Right atrium auricular region (tissue), 2 donors: ENCODE measurements at regions not wholly inside any gene's neighbourhood (a gene's known extent, or its start where the extent isn't known, plus 50 kb on each side); places are given as distances from the start of the nearest gene placed in this dataset.

Experiments
- DNase-seq: peaks from one replicate; pipeline ENCODE4 v3.0.0-alpha.2; 2019; ENCODE audit warnings: low spot score
- H3K27ac ChIP-seq, 2 donors: fragments of 200-600 bp; sonication (generic); 1 replicate in 1 of 2; 2 replicates in 1 of 2; pipeline ENCODE4 v1.5.1; 2016 to 2019
- H3K27me3 ChIP-seq, 2 donors: fragments of 200-600 bp; sonication (generic); one replicate each; pipeline versions ENCODE4 v1.5.1 to v1.6.0; 2017 to 2019
- H3K36me3 ChIP-seq: fragments of 200-600 bp; sonication (generic); one replicate; pipeline ENCODE4 v1.5.1; 2016
- H3K4me1 ChIP-seq, 2 donors: fragments of 200-600 bp; sonication (generic); one replicate each; pipeline versions ENCODE4 v1.5.1 to v1.6.0; 2017 to 2019
- H3K4me3 ChIP-seq, 2 donors: fragments of 200-600 bp; sonication (generic); 1 replicate in 1 of 2; 2 replicates in 1 of 2; pipeline ENCODE4 v1.5.1; 2017 to 2019; ENCODE audit warnings: mild to moderate bottlenecking in 1 of 2, moderate library complexity in 1 of 2
- H3K9me3 ChIP-seq, 2 donors: fragments of 200-600 bp; sonication (generic); one replicate each; pipeline ENCODE4 v1.5.1; 2019
- CTCF ChIP-seq, 2 donors: fragments of 200-600 bp; sonication (generic); IDR thresholded peaks; one replicate each; pipeline ENCODE4 v1.5.1; 2019; ENCODE audit warnings: antibody characterized with exemption in 2 of 2

GRCh38 chr1:193333166-193333565 is 146.8 kb upstream of the B3GALT2 start:
- Histone ChIP-seq H3K9me3 (peaks cover 0 to 54% of the 10 kb centered on the region in 2 donors), H3K4me3 (no peak overlapping the region), H3K27ac (no peak overlapping the region), H3K36me3 (no peaks in the 10 kb centered on the region), H3K4me1 (no peaks in the 10 kb centered on the region), H3K27me3 (no peaks in the 10 kb centered on the region)
- TF ChIP-seq CTCF (IDR thresholded peaks at IDR 0.05), result no peak
- DNase-seq, result no peak

- Histone ChIP-seq H3K36me3 (no peaks in the 10 kb centered on the region), H3K4me3 (no peak overlapping the region), H3K27ac (no peak overlapping the region), H3K4me1 (no peaks in the 10 kb centered on the region), H3K9me3 (peaks cover 0 to 31% of the 10 kb centered on the region in 2 donors), H3K27me3 (no peaks in the 10 kb centered on the region)
- no peak for DNase-seq
- TF ChIP-seq CTCF (IDR thresholded peaks at IDR 0.05), result no peak
Measured at GRCh38 chr1:193326296-193326695, 139.9 kb upstream of the B3GALT2 start.

GRCh38 chr1:193325771-193326170 is 139.4 kb upstream of the B3GALT2 start:
- Histone ChIP-seq H3K4me3 (no peak overlapping the region), H3K9me3 (peaks cover 0 to 26% of the 10 kb centered on the region in 2 donors), H3K27ac (no peak overlapping the region), H3K27me3 (no peaks in the 10 kb centered on the region), H3K4me1 (no peaks in the 10 kb centered on the region), H3K36me3 (no peaks in the 10 kb centered on the region)
- TF ChIP-seq CTCF (IDR thresholded peaks at IDR 0.05), result no peak
- DNase-seq, result no peak

GRCh38 chr1:193325042-193325441 is 138.6 kb upstream of the B3GALT2 start:
- H3K27ac ChIP-seq, result no peak overlapping the region
- TF ChIP-seq CTCF (IDR thresholded peaks at IDR 0.05), result no peak
- no peaks in the 10 kb centered on the region for H3K27me3 ChIP-seq
- no peak for DNase-seq
- H3K4me3 ChIP-seq, result no peak overlapping the region
- H3K4me1 ChIP-seq, result no peaks in the 10 kb centered on the region
- H3K36me3 ChIP-seq, result no peaks in the 10 kb centered on the region
- H3K9me3 ChIP-seq, result peaks cover 0 to 23% of the 10 kb centered on the region in 2 donors

- TF ChIP-seq CTCF (IDR thresholded peaks at IDR 0.05), result no peak
- Histone ChIP-seq H3K36me3 (no peaks in the 10 kb centered on the region), H3K4me1 (no peaks in the 10 kb centered on the region), H3K9me3 (peaks cover 0 to 11% of the 10 kb centered on the region in 2 donors), H3K4me3 (no peak overlapping the region), H3K27me3 (no peaks in the 10 kb centered on the region), H3K27ac (no peak overlapping the region)
- no peak for DNase-seq
Measured at GRCh38 chr1:193322211-193322610, 135.8 kb upstream of the B3GALT2 start.

- no peak for TF ChIP-seq CTCF (IDR thresholded peaks at IDR 0.05)
- H3K27me3 ChIP-seq, result no peaks in the 10 kb centered on the region
- no peak overlapping the region for H3K4me3 ChIP-seq
- H3K27ac ChIP-seq, result no peak overlapping the region
- H3K9me3 ChIP-seq, result peaks cover 0 to 11% of the 10 kb centered on the region in 2 donors
- no peaks in the 10 kb centered on the region for H3K4me1 ChIP-seq
- no peaks in the 10 kb centered on the region for H3K36me3 ChIP-seq
- DNase-seq, result no peak
Measured at GRCh38 chr1:193321242-193321840, 134.9 kb upstream of the B3GALT2 start.
